SK-N-MC (cell line): ENCODE measurements at regions not wholly inside any gene's neighbourhood (a gene's known extent, or its start where the extent isn't known, plus 50 kb on each side); places are given as distances from the start of the nearest gene placed in this dataset.

Experiments
- DNase-seq: peaks from one replicate; pipeline ENCODE4 v3.0.0-alpha.2; 2011; ENCODE audit warnings: low read depth, low spot score
- H3K27ac ChIP-seq: fragments of 200-600 bp; sonication (generic); 2 replicates; pipeline ENCODE4 v1.5.1; 2016; ENCODE audit warnings: mixed run types
- H3K36me3 ChIP-seq: fragments of 200-600 bp; sonication (generic); 2 replicates; pipeline ENCODE4 v1.6.1; 2017; ENCODE audit warnings: antibody characterized with exemption, low read length, mixed read lengths; ENCODE audit not compliant: insufficient read depth
- H3K4me3 ChIP-seq: fragments of 200-600 bp; sonication (generic); 2 replicates; pipeline ENCODE4 v1.5.1; 2016
- H3K9ac ChIP-seq: fragments of 200-600 bp; sonication (generic); 2 replicates; pipeline ENCODE4 v1.8.0; 2017; ENCODE audit warnings: mixed run types, mixed read lengths; ENCODE audit not compliant: insufficient read length
- H3K9me3 ChIP-seq: fragments of 200-600 bp; sonication (generic); 2 replicates; pipeline ENCODE4 v1.6.1; 2017; ENCODE audit warnings: low read depth, mild to moderate bottlenecking, antibody characterized with exemption, low read length, moderate library complexity, mixed read lengths
- EZH2 ChIP-seq: fragments of 200-600 bp; sonication (generic); IDR thresholded peaks from one replicate; pipeline ENCODE4 v1.6.1; 2017; ENCODE audit warnings: antibody characterized with exemption
- FOXP2 ChIP-seq: optimal IDR thresholded peaks from 2 replicates; pipeline ENCODE3; 2011; ENCODE audit warnings: mild to moderate bottlenecking, moderate library complexity; ENCODE audit not compliant: insufficient read depth; ENCODE audit errors: extremely low read length, control extremely low read depth
- POLR2AphosphoS5 ChIP-seq: IDR thresholded peaks from 2 replicates; pipeline ENCODE4 v1.6.1; 2012; ENCODE audit warnings: mild to moderate bottlenecking, low read depth, low read length, borderline replicate concordance

GRCh38 chr11:134584706-134585445, 172.8 kb upstream of the B3GAT1 start:
- H3K36me3 ChIP-seq, result no peaks in the 10 kb centered on the region
- no peak overlapping the region for H3K27ac ChIP-seq
- no peaks in the 10 kb centered on the region for H3K9me3 ChIP-seq
- no peak overlapping the region for H3K9ac ChIP-seq
- TF ChIP-seq POLR2AphosphoS5 (no peak), FOXP2 (no peak), EZH2 (no peak)
- no peak overlapping the region for H3K4me3 ChIP-seq
- DNase-seq, result no peak

- Histone ChIP-seq H3K9ac (no peak overlapping the region), H3K4me3 (no peak overlapping the region), H3K27ac (no peak overlapping the region), H3K36me3 (no peaks in the 10 kb centered on the region), H3K9me3 (no peaks in the 10 kb centered on the region)
- DNase-seq, result no peak
- no peak for TF ChIP-seq FOXP2
- TF ChIP-seq EZH2, result no peak
- TF ChIP-seq POLR2AphosphoS5, result no peak
Observed at GRCh38 chr11:134584001-134584561, 172.0 kb upstream of the B3GAT1 start.

GRCh38 chr11:134583397-134583990, 171.5 kb upstream of the B3GAT1 start:
- H3K9ac ChIP-seq, result no peak overlapping the region
- TF ChIP-seq EZH2 (no peak), POLR2AphosphoS5 (no peak), FOXP2 (no peak)
- no peak overlapping the region for H3K27ac ChIP-seq
- no peaks in the 10 kb centered on the region for H3K36me3 ChIP-seq
- H3K9me3 ChIP-seq, result no peaks in the 10 kb centered on the region
- DNase-seq, result no peak
- H3K4me3 ChIP-seq, result no peak overlapping the region

GRCh38 chr11:134582770-134583095, 170.7 kb upstream of the B3GAT1 start:
- Histone ChIP-seq H3K27ac (no peak overlapping the region), H3K9me3 (no peaks in the 10 kb centered on the region), H3K4me3 (no peak overlapping the region), H3K36me3 (no peaks in the 10 kb centered on the region), H3K9ac (no peak overlapping the region)
- TF ChIP-seq FOXP2 (no peak), EZH2 (no peak), POLR2AphosphoS5 (no peak)
- DNase-seq, result no peak

GRCh38 chr11:134581966-134582769, 170.1 kb upstream of the B3GAT1 start:
- Histone ChIP-seq H3K27ac (no peak overlapping the region), H3K9ac (no peak overlapping the region), H3K36me3 (no peaks in the 10 kb centered on the region), H3K4me3 (no peak overlapping the region), H3K9me3 (no peaks in the 10 kb centered on the region)
- TF ChIP-seq FOXP2, result no peak
- no peak for TF ChIP-seq EZH2
- TF ChIP-seq POLR2AphosphoS5, result no peak
- no peak for DNase-seq

GRCh38 chr11:134581121-134581626, 169.1 kb upstream of the B3GAT1 start:
- Histone ChIP-seq H3K4me3 (no peak overlapping the region), H3K9me3 (no peaks in the 10 kb centered on the region)

GRCh38 chr11:134580610-134580975, 168.6 kb upstream of the B3GAT1 start:
- no peaks in the 10 kb centered on the region for H3K9me3 ChIP-seq
- H3K9ac ChIP-seq, result no peak overlapping the region
- no peak overlapping the region for H3K27ac ChIP-seq
- no peak for TF ChIP-seq POLR2AphosphoS5
- no peak for TF ChIP-seq EZH2
- no peak for TF ChIP-seq FOXP2
- H3K36me3 ChIP-seq, result no peaks in the 10 kb centered on the region
- H3K4me3 ChIP-seq, result no peak overlapping the region
- no peak for DNase-seq

More at GRCh38 chr11:134581121-134581626, 169.1 kb upstream of the B3GAT1 start:
- no peak overlapping the region for H3K9ac ChIP-seq
- no peak for DNase-seq
- H3K27ac ChIP-seq, result no peak overlapping the region
- no peak for TF ChIP-seq EZH2
- TF ChIP-seq FOXP2, result no peak
- TF ChIP-seq POLR2AphosphoS5, result no peak
- H3K36me3 ChIP-seq, result no peaks in the 10 kb centered on the region
